GM12864 (cell line): ENCODE measurements at regions not wholly inside any gene's neighbourhood (a gene's known extent, or its start where the extent isn't known, plus 50 kb on each side); places are given as distances from the start of the nearest gene placed in this dataset.

Source experiments
- DNase-seq: peaks from one replicate; pipeline ENCODE4 v3.0.0-alpha.2; 2011; ENCODE audit warnings: low read depth
- H3K4me3 ChIP-seq: 2 replicates; pipeline ENCODE4 v1.5.1; 2011; ENCODE audit warnings: mild to moderate bottlenecking, low read depth, low read length, control low read depth
- TF ChIP-seq, protein P1 (sequence below): IDR thresholded peaks from 2 replicates; pipeline ENCODE4 v1.5.1; 2011; ENCODE audit warnings: low read depth, mild to moderate bottlenecking, moderate library complexity, low read length, control low read depth, inconsistent platforms; ENCODE audit errors: missing control alignments

GRCh38 chr3:81303321-81303720 is 458.1 kb downstream of the GBE1 start:
- no peak overlapping the region for H3K4me3 ChIP-seq
- TF ChIP-seq, protein P1, sequence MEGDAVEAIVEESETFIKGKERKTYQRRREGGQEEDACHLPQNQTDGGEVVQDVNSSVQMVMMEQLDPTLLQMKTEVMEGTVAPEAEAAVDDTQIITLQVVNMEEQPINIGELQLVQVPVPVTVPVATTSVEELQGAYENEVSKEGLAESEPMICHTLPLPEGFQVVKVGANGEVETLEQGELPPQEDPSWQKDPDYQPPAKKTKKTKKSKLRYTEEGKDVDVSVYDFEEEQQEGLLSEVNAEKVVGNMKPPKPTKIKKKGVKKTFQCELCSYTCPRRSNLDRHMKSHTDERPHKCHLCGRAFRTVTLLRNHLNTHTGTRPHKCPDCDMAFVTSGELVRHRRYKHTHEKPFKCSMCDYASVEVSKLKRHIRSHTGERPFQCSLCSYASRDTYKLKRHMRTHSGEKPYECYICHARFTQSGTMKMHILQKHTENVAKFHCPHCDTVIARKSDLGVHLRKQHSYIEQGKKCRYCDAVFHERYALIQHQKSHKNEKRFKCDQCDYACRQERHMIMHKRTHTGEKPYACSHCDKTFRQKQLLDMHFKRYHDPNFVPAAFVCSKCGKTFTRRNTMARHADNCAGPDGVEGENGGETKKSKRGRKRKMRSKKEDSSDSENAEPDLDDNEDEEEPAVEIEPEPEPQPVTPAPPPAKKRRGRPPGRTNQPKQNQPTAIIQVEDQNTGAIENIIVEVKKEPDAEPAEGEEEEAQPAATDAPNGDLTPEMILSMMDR, result no peak
- no peak for DNase-seq

DNA sequence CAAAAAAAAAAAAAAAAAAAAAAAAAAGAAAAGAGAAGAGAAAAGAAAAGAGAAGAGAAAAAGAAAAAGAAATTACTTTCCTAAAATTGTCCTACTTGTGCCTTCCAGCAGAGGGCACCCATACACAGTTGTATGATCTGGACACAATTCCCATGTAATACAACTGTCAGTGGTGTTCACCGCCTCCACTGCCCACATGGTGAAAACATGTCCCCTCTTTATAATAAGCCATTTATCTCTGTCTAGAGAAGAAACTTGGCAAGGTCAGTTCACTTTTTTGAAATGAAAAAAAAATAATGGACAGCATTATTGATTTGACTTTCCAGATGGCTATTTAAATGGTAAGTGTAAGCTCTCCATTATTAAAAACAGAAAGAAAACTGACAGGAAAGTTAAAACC is 459.4 kb downstream of the GBE1 start:
- no peak overlapping the region for H3K4me3 ChIP-seq
- TF ChIP-seq, protein P1, result peak; percentile 66
- DNase-seq, result peak; percentile 1

DNA sequence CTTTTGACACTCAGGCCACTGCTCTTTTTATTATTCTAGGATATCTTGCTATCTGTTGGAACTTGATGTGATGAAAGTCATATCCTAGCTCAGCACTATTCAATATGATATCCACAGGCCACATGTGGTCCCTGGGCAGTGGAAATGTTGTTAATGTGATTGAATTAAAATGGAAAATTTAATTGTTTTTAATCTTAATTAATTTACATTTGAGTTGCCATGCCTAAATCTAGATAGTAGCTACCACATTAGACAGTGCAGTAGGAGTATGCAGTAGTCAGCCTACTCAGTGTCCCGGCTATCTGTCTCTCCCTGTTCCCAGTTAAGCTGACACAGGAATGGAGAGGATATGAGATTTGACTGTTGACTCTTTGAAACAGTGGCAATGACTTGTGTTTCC is 460.2 kb downstream of the GBE1 start:
- DNase-seq, result no peak
- TF ChIP-seq, protein P1, result no peak
- H3K4me3 ChIP-seq, result no peak overlapping the region

DNA sequence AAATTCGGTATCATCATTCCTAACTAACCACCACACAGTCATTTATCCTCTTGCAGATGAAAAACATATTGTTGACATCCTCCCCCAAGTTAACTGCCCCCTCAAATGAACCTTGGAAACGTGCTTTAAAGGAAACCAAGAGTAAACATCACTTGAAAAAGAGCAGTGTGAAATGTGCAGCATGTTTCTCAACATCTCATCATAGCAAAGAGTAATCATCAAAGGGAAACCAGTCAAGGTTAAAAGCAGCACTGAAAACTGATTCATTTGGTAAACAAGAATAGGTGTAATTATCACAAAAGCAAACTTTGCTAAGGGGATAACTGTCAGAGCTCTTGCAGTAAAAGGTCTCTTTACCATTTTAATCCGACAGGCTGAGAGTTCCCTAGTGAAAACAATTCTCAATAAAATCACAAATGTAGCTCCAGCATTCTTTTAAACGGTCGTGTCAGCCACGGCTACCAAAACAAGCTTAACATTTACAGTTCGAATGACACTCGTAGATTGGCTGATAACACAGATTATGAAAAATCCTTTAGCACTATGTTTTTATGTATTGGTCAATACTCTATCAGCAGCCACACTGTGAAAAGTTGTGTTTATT is 461.0 kb downstream of the GBE1 start:
- H3K4me3 ChIP-seq, result no peak overlapping the region
- no peak for DNase-seq
- TF ChIP-seq, protein P1, result no peak

DNA sequence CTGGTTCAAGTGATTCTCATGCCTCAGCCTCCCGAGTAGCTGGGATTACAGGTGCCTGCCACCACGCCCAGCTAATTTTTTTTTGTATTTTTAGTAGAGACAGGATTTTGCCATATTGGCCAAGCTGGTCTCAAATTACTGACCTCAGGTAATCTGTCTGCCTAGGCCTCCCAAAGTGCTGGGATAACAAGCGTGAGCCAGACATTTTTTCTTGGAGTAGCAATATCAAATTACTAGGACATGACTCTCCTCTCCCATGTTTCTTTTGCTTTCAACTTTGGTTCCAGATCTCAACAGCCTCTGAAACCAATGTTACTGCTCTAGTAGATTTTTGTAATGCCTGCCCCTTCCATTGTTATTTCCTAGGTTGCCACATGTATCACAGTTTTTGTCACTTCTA is 462.0 kb downstream of the GBE1 start:
- TF ChIP-seq, protein P1, result no peak
- DNase-seq, result no peak
- no peak overlapping the region for H3K4me3 ChIP-seq

- TF ChIP-seq, protein P1, result no peak
- no peak overlapping the region for H3K4me3 ChIP-seq
- DNase-seq, result no peak
These were observed 465.4 kb downstream of the GBE1 start for GRCh38 chr3:81295906-81296577.

GRCh38 chr3:81293156-81293555 is 468.3 kb downstream of the GBE1 start:
- DNase-seq, result no peak

More at GRCh38 chr3:81293156-81293555, 468.3 kb downstream of the GBE1 start:
- no peak overlapping the region for H3K4me3 ChIP-seq
- TF ChIP-seq, protein P1, result no peak
